ENCODE measurements at regions not wholly inside any gene's neighbourhood (a gene's known extent, or its start where the extent isn't known, plus 50 kb on each side); places are given as distances from the start of the nearest gene placed in this dataset.

DNA sequence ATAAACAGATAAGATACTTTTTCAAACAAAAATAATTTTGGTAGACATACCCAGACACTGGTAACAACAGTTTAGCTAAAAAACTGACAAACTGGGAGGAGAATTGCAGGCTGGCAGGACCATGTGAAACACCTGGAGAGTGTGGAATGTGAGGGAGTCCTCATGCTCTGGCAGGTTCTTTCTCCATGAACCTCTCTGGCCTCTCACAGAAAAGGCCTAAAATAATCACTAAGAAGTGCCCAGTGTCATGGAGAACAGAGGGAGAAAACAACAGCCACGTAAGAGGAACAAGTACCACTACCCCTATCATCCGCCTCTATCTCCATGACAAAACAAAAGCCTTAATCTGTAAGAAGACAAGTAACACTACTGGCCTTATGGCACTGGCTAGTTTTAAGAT, 1227.5 kb upstream of the CDH9 start:
- TF ChIP-seq, protein P1, sequence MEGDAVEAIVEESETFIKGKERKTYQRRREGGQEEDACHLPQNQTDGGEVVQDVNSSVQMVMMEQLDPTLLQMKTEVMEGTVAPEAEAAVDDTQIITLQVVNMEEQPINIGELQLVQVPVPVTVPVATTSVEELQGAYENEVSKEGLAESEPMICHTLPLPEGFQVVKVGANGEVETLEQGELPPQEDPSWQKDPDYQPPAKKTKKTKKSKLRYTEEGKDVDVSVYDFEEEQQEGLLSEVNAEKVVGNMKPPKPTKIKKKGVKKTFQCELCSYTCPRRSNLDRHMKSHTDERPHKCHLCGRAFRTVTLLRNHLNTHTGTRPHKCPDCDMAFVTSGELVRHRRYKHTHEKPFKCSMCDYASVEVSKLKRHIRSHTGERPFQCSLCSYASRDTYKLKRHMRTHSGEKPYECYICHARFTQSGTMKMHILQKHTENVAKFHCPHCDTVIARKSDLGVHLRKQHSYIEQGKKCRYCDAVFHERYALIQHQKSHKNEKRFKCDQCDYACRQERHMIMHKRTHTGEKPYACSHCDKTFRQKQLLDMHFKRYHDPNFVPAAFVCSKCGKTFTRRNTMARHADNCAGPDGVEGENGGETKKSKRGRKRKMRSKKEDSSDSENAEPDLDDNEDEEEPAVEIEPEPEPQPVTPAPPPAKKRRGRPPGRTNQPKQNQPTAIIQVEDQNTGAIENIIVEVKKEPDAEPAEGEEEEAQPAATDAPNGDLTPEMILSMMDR (IDR thresholded peaks at IDR 0.05; ENCODE audit: control extremely low read depth in 1 of 3, insufficient read depth in 1 of 3, low read depth in 1 of 3, low read length in 3 of 3): no peak
- TF ChIP-seq POLR2A (IDR thresholded peaks at IDR 0.05; ENCODE audit: control extremely low read depth in 1 of 2, low read depth in 2 of 2, low read length in 2 of 2): no peak

All from H1 (cell line).